Neural progenitor cell (in vitro differentiated cells): ENCODE measurements at regions not wholly inside any gene's neighbourhood (a gene's known extent, or its start where the extent isn't known, plus 50 kb on each side); places are given as distances from the start of the nearest gene placed in this dataset.
A peak's percentile ranks its signal among the peaks of the same experiment; 100 is the strongest.

Experiments
- CTCF ChIP-seq: fragments of 200-600 bp; sonication (generic); IDR thresholded peaks from 2 replicates; pipeline ENCODE4 v1.5.1; 2017; ENCODE audit warnings: antibody characterized with exemption, mild to moderate bottlenecking
- EZH2 ChIP-seq: fragments of 200-600 bp; sonication (generic); IDR thresholded peaks from 2 replicates; pipeline ENCODE4 v1.6.1; 2017; ENCODE audit warnings: antibody characterized with exemption, mild to moderate bottlenecking, moderate library complexity
- EZH2phosphoT487 ChIP-seq: fragments of 200-600 bp; sonication (generic); IDR thresholded peaks from 2 replicates; pipeline ENCODE4 v1.6.1; 2017; ENCODE audit warnings: antibody characterized with exemption

- TF ChIP-seq CTCF = peak; percentile 87
- no peak for TF ChIP-seq EZH2phosphoT487
- no peak for TF ChIP-seq EZH2
These were observed 221.3 kb downstream of the MRPL39 start for GRCh38 chr21:25385911-25386474.
